H1 (cell line): ENCODE measurements at regions not wholly inside any gene's neighbourhood (a gene's known extent, or its start where the extent isn't known, plus 50 kb on each side); places are given as distances from the start of the nearest gene placed in this dataset.

Experiments
- CHD2 ChIP-seq: IDR thresholded peaks from 2 replicates; pipeline ENCODE4 v1.6.1; 2012; ENCODE audit warnings: low read length, improper control_type of control experiment
- EZH2 ChIP-seq: fragments of 200-600 bp; sonication (generic); IDR thresholded peaks from 2 replicates; pipeline ENCODE4 v1.7.1; 2012; ENCODE audit warnings: low read depth, mild to moderate bottlenecking, moderate library complexity, low read length, inconsistent platforms; ENCODE audit not compliant: severe bottlenecking
- POLR2A ChIP-seq, 2 experiments: IDR thresholded peaks; 1 replicate in 1 of 2; 2 replicates in 1 of 2; pipeline ENCODE4 v1.6.1; 2011; ENCODE audit warnings: low read depth in 2 of 2, low read length in 2 of 2, mild to moderate bottlenecking in 2 of 2; ENCODE audit errors: control extremely low read depth in 1 of 2
- RBBP5 ChIP-seq: IDR thresholded peaks from 2 replicates; pipeline ENCODE4 v1.7.1; 2012; ENCODE audit warnings: low read depth, mild to moderate bottlenecking, inconsistent platforms, low read length, moderate library complexity, borderline replicate concordance
- RNF2 ChIP-seq: fragments of 200-900, 300-1000 bp; sonication (generic); IDR thresholded peaks from 2 replicates; pipeline ENCODE4 v1.7.1; 2016; ENCODE audit warnings: borderline replicate concordance, low read depth, mild to moderate bottlenecking, antibody characterized with exemption, low read length; ENCODE audit not compliant: poor library complexity, severe bottlenecking; ENCODE audit errors: missing control alignments
- SP1 ChIP-seq: IDR thresholded peaks from 2 replicates; pipeline ENCODE4 v1.6.1; 2011; ENCODE audit warnings: low read depth, low read length
- SRF ChIP-seq: IDR thresholded peaks from 2 replicates; pipeline ENCODE4 v1.6.1; 2011; ENCODE audit warnings: mild to moderate bottlenecking, low read depth, low read length, moderate library complexity
- TAF1 ChIP-seq: IDR thresholded peaks from 2 replicates; pipeline ENCODE4 v1.6.1; 2011; ENCODE audit warnings: mild to moderate bottlenecking, low read depth, low read length
- TF ChIP-seq, protein P1 (sequence below): fragments of 300-600 bp; sonication (generic); IDR thresholded peaks from 2 replicates; pipeline ENCODE4 v1.7.1; 2012; ENCODE audit warnings: low read length, moderate library complexity, mild to moderate bottlenecking, inconsistent platforms; ENCODE audit not compliant: insufficient replicate concordance
- TF ChIP-seq, protein P2 (sequence below), 3 experiments: IDR thresholded peaks; 1 replicate in 2 of 3; 2 replicates in 1 of 3; pipeline versions ENCODE4 v1.5.1 to v1.6.1; 2011; ENCODE audit warnings: low read length in 3 of 3, mild to moderate bottlenecking in 3 of 3, inconsistent platforms in 2 of 3, low read depth in 1 of 3, moderate library complexity in 1 of 3; ENCODE audit not compliant: insufficient read depth in 1 of 3; ENCODE audit errors: control extremely low read depth in 1 of 3
- TF ChIP-seq, protein P3 (sequence below): IDR thresholded peaks from 2 replicates; pipeline ENCODE4 v1.6.1; 2012; ENCODE audit warnings: inconsistent platforms

DNA sequence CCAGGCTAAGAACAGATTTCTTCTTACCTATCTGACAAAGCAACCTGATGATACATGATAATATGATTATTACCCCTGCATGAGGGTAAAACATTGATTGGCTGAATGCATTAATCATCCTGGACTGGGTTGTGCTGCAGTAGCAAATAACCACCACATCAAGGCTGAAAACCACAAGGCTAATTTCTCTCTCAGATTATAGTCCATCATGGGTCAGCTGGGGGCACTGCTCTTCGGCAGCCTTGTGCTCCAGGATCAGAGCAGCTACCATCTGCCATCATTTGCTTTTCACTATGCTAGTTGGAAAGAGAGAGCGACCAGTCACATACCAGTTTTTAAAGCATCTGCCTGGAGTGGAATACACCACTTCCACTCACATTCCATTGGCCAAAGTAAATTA, 383.5 kb downstream of the RASEF start:
- TF ChIP-seq POLR2A (IDR thresholded peaks at IDR 0.05; ENCODE audit: control extremely low read depth in 1 of 2, low read depth in 2 of 2, low read length in 2 of 2): no peak
- no peak for TF ChIP-seq RBBP5
- TF ChIP-seq, protein P1, sequence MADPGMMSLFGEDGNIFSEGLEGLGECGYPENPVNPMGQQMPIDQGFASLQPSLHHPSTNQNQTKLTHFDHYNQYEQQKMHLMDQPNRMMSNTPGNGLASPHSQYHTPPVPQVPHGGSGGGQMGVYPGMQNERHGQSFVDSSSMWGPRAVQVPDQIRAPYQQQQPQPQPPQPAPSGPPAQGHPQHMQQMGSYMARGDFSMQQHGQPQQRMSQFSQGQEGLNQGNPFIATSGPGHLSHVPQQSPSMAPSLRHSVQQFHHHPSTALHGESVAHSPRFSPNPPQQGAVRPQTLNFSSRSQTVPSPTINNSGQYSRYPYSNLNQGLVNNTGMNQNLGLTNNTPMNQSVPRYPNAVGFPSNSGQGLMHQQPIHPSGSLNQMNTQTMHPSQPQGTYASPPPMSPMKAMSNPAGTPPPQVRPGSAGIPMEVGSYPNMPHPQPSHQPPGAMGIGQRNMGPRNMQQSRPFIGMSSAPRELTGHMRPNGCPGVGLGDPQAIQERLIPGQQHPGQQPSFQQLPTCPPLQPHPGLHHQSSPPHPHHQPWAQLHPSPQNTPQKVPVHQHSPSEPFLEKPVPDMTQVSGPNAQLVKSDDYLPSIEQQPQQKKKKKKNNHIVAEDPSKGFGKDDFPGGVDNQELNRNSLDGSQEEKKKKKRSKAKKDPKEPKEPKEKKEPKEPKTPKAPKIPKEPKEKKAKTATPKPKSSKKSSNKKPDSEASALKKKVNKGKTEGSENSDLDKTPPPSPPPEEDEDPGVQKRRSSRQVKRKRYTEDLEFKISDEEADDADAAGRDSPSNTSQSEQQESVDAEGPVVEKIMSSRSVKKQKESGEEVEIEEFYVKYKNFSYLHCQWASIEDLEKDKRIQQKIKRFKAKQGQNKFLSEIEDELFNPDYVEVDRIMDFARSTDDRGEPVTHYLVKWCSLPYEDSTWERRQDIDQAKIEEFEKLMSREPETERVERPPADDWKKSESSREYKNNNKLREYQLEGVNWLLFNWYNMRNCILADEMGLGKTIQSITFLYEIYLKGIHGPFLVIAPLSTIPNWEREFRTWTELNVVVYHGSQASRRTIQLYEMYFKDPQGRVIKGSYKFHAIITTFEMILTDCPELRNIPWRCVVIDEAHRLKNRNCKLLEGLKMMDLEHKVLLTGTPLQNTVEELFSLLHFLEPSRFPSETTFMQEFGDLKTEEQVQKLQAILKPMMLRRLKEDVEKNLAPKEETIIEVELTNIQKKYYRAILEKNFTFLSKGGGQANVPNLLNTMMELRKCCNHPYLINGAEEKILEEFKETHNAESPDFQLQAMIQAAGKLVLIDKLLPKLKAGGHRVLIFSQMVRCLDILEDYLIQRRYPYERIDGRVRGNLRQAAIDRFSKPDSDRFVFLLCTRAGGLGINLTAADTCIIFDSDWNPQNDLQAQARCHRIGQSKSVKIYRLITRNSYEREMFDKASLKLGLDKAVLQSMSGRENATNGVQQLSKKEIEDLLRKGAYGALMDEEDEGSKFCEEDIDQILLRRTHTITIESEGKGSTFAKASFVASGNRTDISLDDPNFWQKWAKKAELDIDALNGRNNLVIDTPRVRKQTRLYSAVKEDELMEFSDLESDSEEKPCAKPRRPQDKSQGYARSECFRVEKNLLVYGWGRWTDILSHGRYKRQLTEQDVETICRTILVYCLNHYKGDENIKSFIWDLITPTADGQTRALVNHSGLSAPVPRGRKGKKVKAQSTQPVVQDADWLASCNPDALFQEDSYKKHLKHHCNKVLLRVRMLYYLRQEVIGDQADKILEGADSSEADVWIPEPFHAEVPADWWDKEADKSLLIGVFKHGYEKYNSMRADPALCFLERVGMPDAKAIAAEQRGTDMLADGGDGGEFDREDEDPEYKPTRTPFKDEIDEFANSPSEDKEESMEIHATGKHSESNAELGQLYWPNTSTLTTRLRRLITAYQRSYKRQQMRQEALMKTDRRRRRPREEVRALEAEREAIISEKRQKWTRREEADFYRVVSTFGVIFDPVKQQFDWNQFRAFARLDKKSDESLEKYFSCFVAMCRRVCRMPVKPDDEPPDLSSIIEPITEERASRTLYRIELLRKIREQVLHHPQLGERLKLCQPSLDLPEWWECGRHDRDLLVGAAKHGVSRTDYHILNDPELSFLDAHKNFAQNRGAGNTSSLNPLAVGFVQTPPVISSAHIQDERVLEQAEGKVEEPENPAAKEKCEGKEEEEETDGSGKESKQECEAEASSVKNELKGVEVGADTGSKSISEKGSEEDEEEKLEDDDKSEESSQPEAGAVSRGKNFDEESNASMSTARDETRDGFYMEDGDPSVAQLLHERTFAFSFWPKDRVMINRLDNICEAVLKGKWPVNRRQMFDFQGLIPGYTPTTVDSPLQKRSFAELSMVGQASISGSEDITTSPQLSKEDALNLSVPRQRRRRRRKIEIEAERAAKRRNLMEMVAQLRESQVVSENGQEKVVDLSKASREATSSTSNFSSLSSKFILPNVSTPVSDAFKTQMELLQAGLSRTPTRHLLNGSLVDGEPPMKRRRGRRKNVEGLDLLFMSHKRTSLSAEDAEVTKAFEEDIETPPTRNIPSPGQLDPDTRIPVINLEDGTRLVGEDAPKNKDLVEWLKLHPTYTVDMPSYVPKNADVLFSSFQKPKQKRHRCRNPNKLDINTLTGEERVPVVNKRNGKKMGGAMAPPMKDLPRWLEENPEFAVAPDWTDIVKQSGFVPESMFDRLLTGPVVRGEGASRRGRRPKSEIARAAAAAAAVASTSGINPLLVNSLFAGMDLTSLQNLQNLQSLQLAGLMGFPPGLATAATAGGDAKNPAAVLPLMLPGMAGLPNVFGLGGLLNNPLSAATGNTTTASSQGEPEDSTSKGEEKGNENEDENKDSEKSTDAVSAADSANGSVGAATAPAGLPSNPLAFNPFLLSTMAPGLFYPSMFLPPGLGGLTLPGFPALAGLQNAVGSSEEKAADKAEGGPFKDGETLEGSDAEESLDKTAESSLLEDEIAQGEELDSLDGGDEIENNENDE: no peak
- TF ChIP-seq, protein P2, sequence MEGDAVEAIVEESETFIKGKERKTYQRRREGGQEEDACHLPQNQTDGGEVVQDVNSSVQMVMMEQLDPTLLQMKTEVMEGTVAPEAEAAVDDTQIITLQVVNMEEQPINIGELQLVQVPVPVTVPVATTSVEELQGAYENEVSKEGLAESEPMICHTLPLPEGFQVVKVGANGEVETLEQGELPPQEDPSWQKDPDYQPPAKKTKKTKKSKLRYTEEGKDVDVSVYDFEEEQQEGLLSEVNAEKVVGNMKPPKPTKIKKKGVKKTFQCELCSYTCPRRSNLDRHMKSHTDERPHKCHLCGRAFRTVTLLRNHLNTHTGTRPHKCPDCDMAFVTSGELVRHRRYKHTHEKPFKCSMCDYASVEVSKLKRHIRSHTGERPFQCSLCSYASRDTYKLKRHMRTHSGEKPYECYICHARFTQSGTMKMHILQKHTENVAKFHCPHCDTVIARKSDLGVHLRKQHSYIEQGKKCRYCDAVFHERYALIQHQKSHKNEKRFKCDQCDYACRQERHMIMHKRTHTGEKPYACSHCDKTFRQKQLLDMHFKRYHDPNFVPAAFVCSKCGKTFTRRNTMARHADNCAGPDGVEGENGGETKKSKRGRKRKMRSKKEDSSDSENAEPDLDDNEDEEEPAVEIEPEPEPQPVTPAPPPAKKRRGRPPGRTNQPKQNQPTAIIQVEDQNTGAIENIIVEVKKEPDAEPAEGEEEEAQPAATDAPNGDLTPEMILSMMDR (IDR thresholded peaks at IDR 0.05; ENCODE audit: control extremely low read depth in 1 of 3, insufficient read depth in 1 of 3, low read depth in 1 of 3, low read length in 3 of 3): no peak
- TF ChIP-seq, protein P3, sequence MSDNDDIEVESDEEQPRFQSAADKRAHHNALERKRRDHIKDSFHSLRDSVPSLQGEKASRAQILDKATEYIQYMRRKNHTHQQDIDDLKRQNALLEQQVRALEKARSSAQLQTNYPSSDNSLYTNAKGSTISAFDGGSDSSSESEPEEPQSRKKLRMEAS: no peak
- TF ChIP-seq SRF: no peak
- TF ChIP-seq RNF2: no peak
- TF ChIP-seq EZH2: no peak
- no peak for TF ChIP-seq CHD2
- no peak for TF ChIP-seq TAF1
- TF ChIP-seq SP1: no peak
